KG1 (cell line): ENCODE measurements at regions not wholly inside any gene's neighbourhood (a gene's known extent, or its start where the extent isn't known, plus 50 kb on each side); places are given as distances from the start of the nearest gene placed in this dataset.
A peak's percentile ranks its signal among the peaks of the same experiment; 100 is the strongest.

Source experiments
- DNase-seq: peaks from one replicate; lab custom pipeline; 2025; lab: John Stamatoyannopoulos, UW

- DNase-seq, result no peak
Observed at GRCh38 chr2:146893500-146894041, 951.3 kb upstream of the ACVR2A start.

DNA sequence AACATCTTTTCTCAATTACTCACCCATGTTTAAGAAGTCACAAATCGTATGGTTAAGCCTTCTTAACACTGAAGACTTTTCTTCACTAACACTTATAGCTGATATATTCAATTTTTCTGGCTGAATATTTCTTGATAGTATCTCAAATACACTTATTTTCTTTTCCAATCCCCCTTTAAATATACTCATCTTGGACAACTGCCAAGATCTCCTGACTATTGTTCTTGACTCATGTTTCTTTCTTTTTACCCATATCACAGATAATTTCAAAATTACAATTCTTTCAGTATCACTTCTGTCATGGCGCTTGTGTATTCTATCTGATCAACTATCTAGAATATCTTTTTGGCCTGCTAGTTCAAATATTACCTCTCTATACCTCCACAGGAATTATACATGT, 954.3 kb upstream of the ACVR2A start:
- no peak for DNase-seq

- no peak for DNase-seq
Observed at GRCh38 chr2:146879882-146880281, 964.9 kb upstream of the ACVR2A start.

- peak; percentile 3 for DNase-seq
Observed at GRCh38 chr2:146874260-146874658, 970.6 kb upstream of the ACVR2A start.

DNA sequence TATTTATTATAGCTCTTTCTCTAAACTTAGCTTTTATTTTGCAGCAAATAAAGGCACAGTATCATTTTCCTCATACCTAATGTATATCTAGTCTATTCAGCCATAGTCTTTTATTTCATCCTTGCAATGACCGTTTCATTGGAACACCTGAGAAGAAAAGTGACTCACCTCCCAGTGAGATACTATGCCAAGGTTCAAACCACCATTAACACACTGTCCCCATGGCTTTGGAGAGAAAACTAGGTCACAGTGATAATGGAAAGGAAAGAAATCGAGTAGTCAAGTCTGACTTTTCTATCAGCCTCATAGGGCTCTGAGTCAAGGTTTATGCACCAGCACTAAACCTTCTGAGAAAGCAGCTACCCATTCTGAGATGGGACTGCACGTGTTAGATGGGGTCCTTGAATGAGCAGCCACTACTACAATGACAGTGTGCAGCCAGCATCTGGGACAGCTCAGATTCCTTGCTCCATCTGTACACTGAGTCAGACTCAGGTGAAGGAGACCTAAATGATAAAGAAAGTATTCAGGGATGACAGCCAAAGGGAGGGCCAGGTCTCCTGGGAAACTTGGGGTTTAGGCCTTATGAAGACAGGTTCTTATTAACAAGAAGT, 971.1 kb upstream of the ACVR2A start:
- DNase-seq, result no peak

GRCh38 chr2:146873056-146873455, 971.8 kb upstream of the ACVR2A start:
- no peak for DNase-seq

DNA sequence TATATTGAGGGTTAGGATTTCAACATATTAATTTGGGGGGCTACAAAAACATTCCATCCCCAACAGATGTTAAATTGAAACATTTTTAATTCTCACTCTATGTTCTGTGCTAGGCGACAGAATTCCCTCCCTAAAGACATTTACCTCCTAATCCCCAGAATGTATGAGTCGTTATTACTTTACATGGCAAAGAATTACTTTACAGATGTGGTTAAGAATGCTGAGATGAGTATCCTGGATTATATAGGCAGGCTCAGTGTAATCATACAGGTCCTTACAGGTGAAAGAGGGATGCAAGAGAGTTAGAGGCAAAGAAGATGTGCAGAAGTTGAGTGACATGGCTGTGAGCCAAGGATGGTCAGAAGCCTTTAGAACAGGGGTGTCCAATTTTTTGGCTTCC, 974.1 kb upstream of the ACVR2A start:
- DNase-seq, result no peak

GRCh38 chr2:146869328-146869727, 975.5 kb upstream of the ACVR2A start:
- DNase-seq, result no peak

DNA sequence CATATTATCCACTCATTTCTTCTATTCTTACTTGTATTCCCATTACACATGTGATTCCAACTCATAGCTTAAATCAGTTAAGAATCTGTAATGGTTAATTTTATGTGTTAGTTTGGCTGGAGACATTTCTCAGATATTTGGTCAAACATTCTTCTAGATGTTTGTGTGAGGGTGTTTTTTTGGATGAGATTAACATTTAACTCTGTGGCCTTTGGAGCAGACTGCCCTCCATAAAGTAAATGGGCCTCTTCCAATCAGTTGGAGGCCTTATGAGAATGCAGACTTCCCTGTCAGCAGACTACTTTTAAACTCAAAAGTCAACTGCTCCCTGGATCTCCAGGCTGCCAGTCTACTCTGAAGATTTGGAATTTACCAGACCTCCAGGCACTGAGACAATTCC, 976.8 kb upstream of the ACVR2A start:
- DNase-seq, result no peak

GRCh38 chr2:146867477-146867986, 977.3 kb upstream of the ACVR2A start:
- no peak for DNase-seq

GRCh38 chr2:146853741-146854444, 990.9 kb upstream of the ACVR2A start:
- no peak for DNase-seq

DNA sequence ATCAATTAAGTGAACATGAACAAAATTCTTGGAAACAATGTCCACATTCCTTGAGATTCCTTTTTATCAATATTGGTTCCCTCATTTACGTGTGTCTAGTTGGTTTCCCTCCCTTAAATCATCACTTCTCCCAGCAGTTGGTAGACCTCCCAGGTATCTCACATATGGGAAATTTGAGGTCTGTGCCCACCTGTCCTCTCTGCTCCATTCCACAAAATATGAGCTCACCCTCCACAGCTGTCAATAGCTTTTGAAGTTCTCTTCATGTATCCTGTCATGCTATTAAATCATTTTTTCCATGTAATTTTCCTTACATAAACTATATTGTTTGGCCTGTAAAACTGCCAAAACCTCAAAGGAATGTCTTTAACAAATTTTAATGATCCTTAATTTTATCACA, 992.2 kb upstream of the ACVR2A start:
- no peak for DNase-seq

GRCh38 chr2:146850746-146851145, 994.1 kb upstream of the ACVR2A start:
- DNase-seq, result no peak

- no peak for DNase-seq
Observed at GRCh38 chr2:146847846-146848245, 997.0 kb upstream of the ACVR2A start.

- DNase-seq, result no peak
Observed at GRCh38 chr2:146844226-146844990, 1000.4 kb upstream of the ACVR2A start.

GRCh38 chr2:146837857-146838256, 1007.0 kb upstream of the ACVR2A start:
- DNase-seq, result no peak

DNA sequence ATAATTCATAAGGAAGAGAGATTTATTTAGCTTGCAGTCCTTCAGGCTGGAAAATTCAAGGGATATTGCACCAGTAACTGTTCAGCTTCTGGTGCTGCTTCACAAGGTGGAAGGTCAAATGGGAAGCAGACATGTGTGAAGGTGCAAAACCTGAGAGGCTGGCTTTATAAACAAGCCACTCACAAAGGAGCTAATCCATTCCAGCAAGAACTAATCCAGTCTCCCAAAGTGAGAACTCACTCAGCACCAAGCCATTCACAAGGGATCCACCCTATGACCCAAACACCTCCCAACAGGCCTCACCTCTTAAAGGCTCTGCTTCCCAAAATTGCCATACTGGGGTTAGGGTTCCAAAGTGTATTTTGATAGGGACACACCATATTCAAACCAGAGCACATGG, 1018.4 kb upstream of the ACVR2A start:
- DNase-seq, result no peak

DNA sequence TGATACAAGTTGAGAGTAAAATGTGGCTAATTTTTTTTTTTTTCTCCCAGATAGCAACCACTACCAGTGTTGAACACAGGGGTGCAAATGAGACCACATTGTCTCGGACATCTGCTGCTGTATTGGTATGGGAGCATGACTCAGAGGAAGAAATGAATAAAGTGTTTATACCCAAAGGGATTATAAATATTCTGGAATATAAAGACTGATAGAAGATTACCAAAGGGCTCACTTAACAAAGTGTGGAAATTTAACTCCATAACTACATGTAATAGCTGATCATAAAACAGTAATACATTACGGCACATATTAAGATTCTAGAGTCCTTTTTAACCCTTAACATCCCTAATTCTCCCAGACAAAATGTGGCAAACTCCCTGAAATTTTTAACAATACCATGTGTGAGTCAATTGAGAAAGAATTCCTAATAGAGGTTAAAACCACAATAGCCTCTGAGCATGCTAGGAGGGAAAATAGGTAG, 1023.0 kb upstream of the ACVR2A start:
- DNase-seq, result no peak

- no peak for DNase-seq
Observed at GRCh38 chr2:146820672-146821071, 1024.2 kb upstream of the ACVR2A start.

DNA sequence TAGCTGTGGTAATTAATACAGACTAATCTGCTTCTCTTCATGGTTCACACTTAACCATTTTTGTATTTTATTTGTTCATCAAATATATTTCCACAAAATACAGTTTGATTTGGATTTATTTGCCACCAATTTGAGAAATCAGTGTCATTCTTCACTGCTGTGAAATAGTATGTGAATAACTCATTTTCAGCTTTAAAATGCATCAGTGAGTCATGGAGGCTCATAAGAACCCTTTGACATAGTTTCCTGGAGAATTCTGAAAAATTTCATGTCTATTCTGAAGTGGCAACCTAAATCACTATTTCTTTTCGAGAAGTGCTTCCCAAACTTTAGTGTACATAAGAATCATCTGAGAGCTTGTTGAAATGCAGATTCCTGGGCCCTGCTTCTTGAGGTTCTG, 1026.7 kb upstream of the ACVR2A start:
- DNase-seq, result no peak

DNA sequence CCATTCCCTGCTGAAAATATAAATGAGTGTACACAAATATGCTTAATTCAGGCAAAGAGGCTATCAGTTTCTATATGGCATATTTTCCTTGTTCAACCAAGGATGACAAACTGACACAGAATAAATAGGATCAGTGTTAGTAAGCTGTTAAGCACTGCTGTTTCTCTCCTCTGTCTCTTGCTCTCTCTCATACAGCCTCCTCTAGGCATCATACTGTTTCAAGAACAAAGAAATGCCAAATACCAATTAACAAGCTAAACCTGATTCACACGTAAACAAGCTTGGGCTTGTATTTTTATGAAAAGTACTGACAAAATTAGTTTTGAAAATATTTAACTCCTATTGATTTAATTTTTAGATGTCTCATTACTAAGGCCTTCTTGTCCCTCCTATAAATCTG, 1027.2 kb upstream of the ACVR2A start:
- no peak for DNase-seq

- DNase-seq, result no peak
Observed at GRCh38 chr2:146814971-146815370, 1029.9 kb upstream of the ACVR2A start.
